ENCODE measurements at regions not wholly inside any gene's neighbourhood (a gene's known extent, or its start where the extent isn't known, plus 50 kb on each side); places are given as distances from the start of the nearest gene placed in this dataset.
A peak's percentile ranks its signal among the peaks of the same experiment; 100 is the strongest.
"Not testable (repeated sequence)": the region's sequence is repeated elsewhere in the genome, so short reads cannot be mapped to it uniquely, and the experiment has no call there.

- not testable (repeated sequence) for H3K4me3 ChIP-seq (ENCODE audit: low read depth, low read length); H3K36me3 ChIP-seq (ENCODE audit: control insufficient read depth, insufficient read depth, low read length); H3K27me3 ChIP-seq (ENCODE audit: control insufficient read depth, insufficient read depth, low read length); DNase-seq (ENCODE audit: low read depth)
Measured at GRCh38 chr16:29578898-29579297, 72.7 kb upstream of the NPIPB12 start.

GRCh38 chr16:29581764-29582163 is 75.6 kb upstream of the NPIPB12 start:
- not testable (repeated sequence) for H3K4me3 ChIP-seq (ENCODE audit: low read depth, low read length); H3K36me3 ChIP-seq (ENCODE audit: control insufficient read depth, insufficient read depth, low read length); H3K27me3 ChIP-seq (ENCODE audit: control insufficient read depth, insufficient read depth, low read length); DNase-seq (ENCODE audit: low read depth)

- H3K4me3 ChIP-seq (ENCODE audit: low read depth, low read length); H3K36me3 ChIP-seq (ENCODE audit: control insufficient read depth, insufficient read depth, low read length); DNase-seq (ENCODE audit: low read depth); H3K27me3 ChIP-seq (ENCODE audit: control insufficient read depth, insufficient read depth, low read length): not testable (repeated sequence)
Measured at GRCh38 chr16:29591919-29592318, 71.1 kb upstream of the SPN start.

- H3K27me3 ChIP-seq (ENCODE audit: control insufficient read depth, insufficient read depth, low read length); H3K36me3 ChIP-seq (ENCODE audit: control insufficient read depth, insufficient read depth, low read length); DNase-seq (ENCODE audit: low read depth): not testable (repeated sequence)
- H3K4me3 ChIP-seq (ENCODE audit: low read depth, low read length), result peak overlapping the region; percentile 71
Measured at GRCh38 chr16:29594269-29594925, 68.7 kb upstream of the SPN start.

- H3K4me3 ChIP-seq (ENCODE audit: low read depth, low read length), result peak overlapping the region; percentile 71
- not testable (repeated sequence) for H3K27me3 ChIP-seq (ENCODE audit: control insufficient read depth, insufficient read depth, low read length); H3K36me3 ChIP-seq (ENCODE audit: control insufficient read depth, insufficient read depth, low read length)
- DNase-seq (ENCODE audit: low read depth), result peak; percentile 84
Measured at GRCh38 chr16:29594926-29595838, 67.9 kb upstream of the SPN start.

GRCh38 chr16:29597030-29597429 is 66.0 kb upstream of the SPN start:
- H3K36me3 ChIP-seq (ENCODE audit: control insufficient read depth, insufficient read depth, low read length); DNase-seq (ENCODE audit: low read depth); H3K27me3 ChIP-seq (ENCODE audit: control insufficient read depth, insufficient read depth, low read length); H3K4me3 ChIP-seq (ENCODE audit: low read depth, low read length): not testable (repeated sequence)

- not testable (repeated sequence) for H3K4me3 ChIP-seq (ENCODE audit: low read depth, low read length); DNase-seq (ENCODE audit: low read depth); H3K36me3 ChIP-seq (ENCODE audit: control insufficient read depth, insufficient read depth, low read length); H3K27me3 ChIP-seq (ENCODE audit: control insufficient read depth, insufficient read depth, low read length)
Measured at GRCh38 chr16:29600111-29601000, 62.7 kb upstream of the SPN start.

- DNase-seq (ENCODE audit: low read depth); H3K4me3 ChIP-seq (ENCODE audit: low read depth, low read length); H3K36me3 ChIP-seq (ENCODE audit: control insufficient read depth, insufficient read depth, low read length); H3K27me3 ChIP-seq (ENCODE audit: control insufficient read depth, insufficient read depth, low read length): not testable (repeated sequence)
Measured at GRCh38 chr16:29602247-29602625, 60.8 kb upstream of the SPN start.

GRCh38 chr16:29602683-29603088 is 60.4 kb upstream of the SPN start:
- not testable (repeated sequence) for DNase-seq (ENCODE audit: low read depth); H3K27me3 ChIP-seq (ENCODE audit: control insufficient read depth, insufficient read depth, low read length); H3K36me3 ChIP-seq (ENCODE audit: control insufficient read depth, insufficient read depth, low read length); H3K4me3 ChIP-seq (ENCODE audit: low read depth, low read length)

GRCh38 chr16:29604631-29605549 is 58.2 kb upstream of the SPN start:
- H3K4me3 ChIP-seq (ENCODE audit: low read depth, low read length); H3K27me3 ChIP-seq (ENCODE audit: control insufficient read depth, insufficient read depth, low read length); H3K36me3 ChIP-seq (ENCODE audit: control insufficient read depth, insufficient read depth, low read length): not testable (repeated sequence)
- DNase-seq (ENCODE audit: low read depth), result peak; percentile 65

- not testable (repeated sequence) for H3K36me3 ChIP-seq (ENCODE audit: control insufficient read depth, insufficient read depth, low read length); DNase-seq (ENCODE audit: low read depth); H3K27me3 ChIP-seq (ENCODE audit: control insufficient read depth, insufficient read depth, low read length); H3K4me3 ChIP-seq (ENCODE audit: low read depth, low read length)
Measured at GRCh38 chr16:29605593-29606205, 57.3 kb upstream of the SPN start.

GRCh38 chr16:29606669-29607427 is 56.2 kb upstream of the SPN start:
- H3K27me3 ChIP-seq (ENCODE audit: control insufficient read depth, insufficient read depth, low read length); DNase-seq (ENCODE audit: low read depth); H3K36me3 ChIP-seq (ENCODE audit: control insufficient read depth, insufficient read depth, low read length); H3K4me3 ChIP-seq (ENCODE audit: low read depth, low read length): not testable (repeated sequence)

- not testable (repeated sequence) for H3K36me3 ChIP-seq (ENCODE audit: control insufficient read depth, insufficient read depth, low read length)
Measured at GRCh38 chr16:29607428-29607823, 55.6 kb upstream of the SPN start.

More at GRCh38 chr16:29607428-29607823, 55.6 kb upstream of the SPN start:
- H3K27me3 ChIP-seq (ENCODE audit: control insufficient read depth, insufficient read depth, low read length); DNase-seq (ENCODE audit: low read depth); H3K4me3 ChIP-seq (ENCODE audit: low read depth, low read length): not testable (repeated sequence)

Measured in kidney epithelial cell (primary cell).